HG03280 (cell line): ENCODE measurements at regions not wholly inside any gene's neighbourhood (a gene's known extent, or its start where the extent isn't known, plus 50 kb on each side); places are given as distances from the start of the nearest gene placed in this dataset.
"Not testable (repeated sequence)": the region's sequence is repeated elsewhere in the genome, so short reads cannot be mapped to it uniquely, and the experiment has no call there.

Experiments
- ATAC-seq: cut with Tn5 transposase; IDR thresholded peaks from one replicate; pipeline ENCODE4 v1.9.1; 2021; ENCODE audit warnings: mild to moderate bottlenecking, moderate library complexity; ENCODE audit not compliant: unreplicated experiment

- ATAC-seq = no peak
Observed at GRCh38 chr15:62218841-62219240, 53.8 kb upstream of the C2CD4B start.

DNA sequence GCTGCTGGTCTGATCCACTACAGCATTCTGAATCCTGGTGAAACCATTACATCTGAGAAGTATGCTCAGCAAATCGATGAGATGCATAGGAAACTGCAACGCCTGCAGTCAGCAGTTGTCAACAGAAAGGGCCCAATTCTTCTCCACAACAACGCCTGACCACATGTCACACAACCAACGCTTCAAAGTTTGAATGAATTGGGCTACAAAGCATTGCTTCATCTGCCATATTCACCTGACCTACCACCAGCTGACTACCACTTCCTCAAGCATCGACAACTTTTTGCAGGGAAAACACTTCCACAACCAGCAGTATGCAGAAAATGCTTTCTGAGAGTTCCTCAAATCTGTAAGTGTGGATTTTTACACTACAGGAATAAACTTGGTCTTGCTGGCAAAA lies 54.7 kb upstream of the C2CD4B start:
- no peak for ATAC-seq

- ATAC-seq = no peak
Observed at GRCh38 chr15:62223020-62223419, 57.9 kb upstream of the C2CD4B start.

- no peak for ATAC-seq
Observed at GRCh38 chr15:62228604-62229003, 63.5 kb upstream of the C2CD4B start.

GRCh38 chr15:62231856-62232255 lies 66.8 kb upstream of the C2CD4B start:
- ATAC-seq = no peak

DNA sequence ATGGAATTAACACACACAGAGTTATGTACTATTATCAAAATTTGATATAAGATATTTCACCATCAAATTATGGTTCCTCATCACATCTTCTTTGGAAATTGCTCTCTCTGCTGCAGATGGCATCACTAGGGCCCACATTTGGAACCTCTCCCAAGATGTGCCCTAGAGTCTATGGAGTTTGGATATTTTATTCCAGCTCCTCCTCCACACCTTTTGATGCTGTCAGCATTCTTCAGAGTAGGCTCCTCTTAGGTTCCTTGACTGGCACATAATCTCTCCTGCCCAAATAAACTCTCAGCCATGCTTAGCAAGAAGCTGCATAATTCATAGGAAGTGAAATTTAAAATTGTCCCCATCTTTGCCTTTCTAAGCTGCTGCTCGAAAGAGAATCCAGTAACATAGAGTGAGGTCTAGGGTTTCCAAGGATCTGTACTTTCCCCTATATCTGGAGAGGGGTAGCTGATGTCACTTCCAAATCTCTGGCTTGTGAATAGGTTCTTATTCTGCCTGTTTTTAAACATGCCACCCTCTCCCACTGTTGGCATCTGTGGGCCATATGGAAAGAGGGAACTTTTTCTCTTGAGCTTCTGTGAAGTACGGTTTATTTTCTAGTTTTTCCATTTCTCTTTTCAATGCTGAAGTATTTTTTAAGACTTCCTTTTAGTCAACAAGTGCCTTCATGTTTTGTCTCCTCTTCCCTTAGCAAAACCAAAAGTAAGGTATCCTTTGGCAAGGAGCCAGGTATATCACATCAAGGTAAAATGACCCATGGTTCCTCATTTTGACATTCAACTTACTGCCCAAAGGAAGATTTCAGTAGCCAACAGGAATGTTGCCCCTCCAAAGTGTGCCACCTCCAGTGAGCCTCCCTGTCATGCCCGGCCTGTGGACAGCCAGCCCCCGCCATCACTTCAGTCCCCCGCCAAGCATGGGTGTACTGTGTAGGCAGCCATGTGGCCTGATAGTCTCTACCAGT lies 75.3 kb upstream of the C2CD4B start:
- no peak for ATAC-seq

GRCh38 chr15:62241135-62241770 lies 76.2 kb upstream of the C2CD4B start:
- no peak for ATAC-seq

- no peak for ATAC-seq
Observed at GRCh38 chr15:62242999-62243398, 77.9 kb upstream of the C2CD4B start.

DNA sequence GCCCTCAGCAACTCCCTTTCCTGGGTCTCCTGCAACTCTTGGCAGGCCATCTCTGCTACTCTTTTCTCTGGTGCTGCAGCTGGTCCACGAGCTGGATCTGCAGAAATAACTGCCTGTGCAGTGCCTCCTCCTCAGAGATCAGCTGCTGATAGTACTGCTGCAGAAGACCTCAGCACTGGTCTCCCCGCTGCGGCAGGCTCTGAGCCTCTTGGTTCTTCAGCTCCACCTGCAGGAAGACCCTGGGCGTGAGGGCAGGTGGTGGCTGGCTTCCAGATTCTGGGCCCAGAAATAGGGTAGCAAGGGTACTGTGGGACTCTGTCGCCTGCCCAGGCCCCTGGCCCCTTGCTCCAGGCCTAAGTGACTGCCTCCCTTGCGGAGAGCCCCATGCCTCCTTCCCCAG lies 79.7 kb upstream of the C2CD4B start:
- no peak for ATAC-seq

- ATAC-seq = no peak
Observed at GRCh38 chr15:62248277-62248984, 83.3 kb upstream of the C2CD4B start.

GRCh38 chr15:62249501-62249900 lies 84.4 kb upstream of the C2CD4B start:
- ATAC-seq = no peak

- ATAC-seq = no peak
Observed at GRCh38 chr15:62250186-62250585, 85.1 kb upstream of the C2CD4B start.

- no peak for ATAC-seq
Observed at GRCh38 chr15:62250978-62251377, 85.9 kb upstream of the C2CD4B start.

GRCh38 chr15:62253294-62253693 lies 88.2 kb upstream of the C2CD4B start:
- no peak for ATAC-seq

- ATAC-seq = no peak
Observed at GRCh38 chr15:62254137-62254934, 89.3 kb upstream of the C2CD4B start.

- not testable (repeated sequence) for ATAC-seq
Observed at GRCh38 chr15:62256430-62256829, 91.3 kb upstream of the C2CD4B start.

- ATAC-seq = no peak
Observed at GRCh38 chr15:62257996-62258521, 93.0 kb upstream of the C2CD4B start.

- no peak for ATAC-seq
Observed at GRCh38 chr15:62262305-62262941, 97.3 kb upstream of the C2CD4B start.

DNA sequence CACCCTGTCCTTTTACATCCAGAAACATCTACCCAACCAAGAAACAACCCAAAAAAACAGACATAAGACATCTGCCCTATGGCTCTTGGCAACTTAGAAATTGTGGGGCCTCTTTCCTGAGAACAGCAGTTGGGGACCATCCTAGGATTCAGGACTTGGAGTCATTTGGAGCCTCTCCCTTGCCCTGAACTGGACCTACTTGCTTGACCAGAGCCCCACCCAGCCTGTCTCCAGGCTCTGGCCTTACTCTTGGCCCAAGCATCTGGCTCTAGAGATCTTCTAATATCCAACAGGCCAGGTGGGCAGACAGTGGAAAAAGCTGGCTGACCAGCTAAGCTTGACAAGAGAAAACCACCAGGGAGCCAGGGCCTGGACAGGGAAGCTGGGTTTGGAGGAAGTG lies 99.1 kb upstream of the C2CD4B start:
- ATAC-seq = no peak

GRCh38 chr15:62269504-62269903 lies 104.4 kb upstream of the C2CD4B start:
- ATAC-seq = no peak
